Memory B cell (primary cell): ENCODE measurements at regions not wholly inside any gene's neighbourhood (a gene's known extent, or its start where the extent isn't known, plus 50 kb on each side); places are given as distances from the start of the nearest gene placed in this dataset.

ENCODE experiments used
- ATAC-seq: fragments of 150-1000 bp; cut with Tn5 transposase; 2 replicates; pipeline ENCODE4 v1.10.0; 2021; ENCODE audit warnings: low read depth, mild to moderate bottlenecking, moderate library complexity
- DNase-seq, 2 donors: peaks; one replicate each; pipeline ENCODE4 v3.0.0; 2022; ENCODE audit warnings: low spot score in 2 of 2
- H3K27ac Mint-ChIP-seq: one replicate; pipeline ENCODE4 v1.8.0; 2022; ENCODE audit warnings: mild to moderate bottlenecking, moderate library complexity, mixed read lengths
- H3K27me3 Mint-ChIP-seq: one replicate; pipeline ENCODE4 v1.8.0; 2022; ENCODE audit warnings: mixed read lengths
- H3K36me3 Mint-ChIP-seq: one replicate; pipeline ENCODE4 v1.8.0; 2022; ENCODE audit warnings: mild to moderate bottlenecking, mixed read lengths
- H3K4me1 Mint-ChIP-seq: one replicate; pipeline ENCODE4 v1.8.0; 2022; ENCODE audit warnings: mixed read lengths
- H3K4me3 Mint-ChIP-seq: one replicate; pipeline ENCODE4 v1.8.0; 2022; ENCODE audit warnings: mild to moderate bottlenecking, moderate library complexity, mixed read lengths
- H3K9me3 Mint-ChIP-seq: one replicate; pipeline ENCODE4 v1.8.0; 2022; ENCODE audit warnings: mixed read lengths

- Mint-ChIP-seq H3K4me1 (peaks cover 21% of the 10 kb centered on the region), H3K27me3 (peaks cover 32% of the 10 kb centered on the region), H3K9me3 (no peaks in the 10 kb centered on the region), H3K27ac (no peak overlapping the region), H3K4me3 (no peak overlapping the region), H3K36me3 (no peaks in the 10 kb centered on the region)
- ATAC-seq: no peak
- DNase-seq: no peak
These were observed 369.6 kb upstream of the ID2 start for GRCh38 chr2:8312221-8312620.

DNA sequence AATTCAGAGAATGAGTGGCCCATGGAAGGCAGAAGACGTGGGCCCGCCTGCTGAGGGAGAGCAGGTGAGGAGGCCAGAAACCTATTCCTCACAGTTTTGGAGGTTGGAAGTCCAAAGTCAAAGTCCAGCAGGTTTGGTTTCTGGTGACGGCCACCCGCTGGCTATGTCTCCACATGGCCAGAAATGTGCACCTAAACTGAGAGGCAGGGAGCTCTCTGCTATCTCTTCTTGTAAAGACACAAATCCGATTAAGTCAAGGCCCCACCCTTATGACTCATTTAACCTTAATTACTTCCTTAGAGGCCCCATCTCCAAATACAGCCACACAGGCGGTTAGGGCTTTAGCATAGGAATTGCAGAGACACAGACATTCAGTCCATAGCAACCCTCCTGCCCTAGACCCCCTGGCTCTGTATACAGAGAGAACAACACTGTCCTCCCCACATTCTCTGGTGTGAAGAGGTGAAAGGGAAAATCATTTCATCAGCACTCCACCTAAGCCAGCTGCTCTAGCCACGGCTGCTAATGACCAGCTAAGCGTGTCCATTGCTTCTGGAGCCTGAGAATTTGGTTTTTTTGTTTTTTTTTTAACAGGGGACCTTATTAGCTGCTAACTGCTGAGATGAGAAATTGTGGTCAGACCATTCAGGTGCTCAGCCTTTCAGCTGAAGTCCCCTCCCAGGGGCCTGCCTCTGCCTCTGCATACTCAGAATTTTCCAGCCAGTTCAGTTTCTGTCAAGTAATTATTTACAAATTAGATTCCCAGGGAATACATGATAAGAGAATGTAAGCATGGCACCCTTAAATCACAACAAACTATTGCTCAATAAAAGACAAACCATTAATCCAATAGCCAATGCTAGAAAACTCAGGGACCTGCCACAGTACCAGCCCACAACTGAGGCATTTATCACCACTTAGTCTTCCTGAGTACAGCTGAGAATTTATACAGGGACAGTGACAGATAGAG, 368.7 kb upstream of the ID2 start:
- Mint-ChIP-seq H3K36me3 (no peaks in the 10 kb centered on the region), H3K4me3 (no peak overlapping the region), H3K27me3 (peaks cover 30% of the 10 kb centered on the region), H3K9me3 (no peaks in the 10 kb centered on the region), H3K4me1 (peaks cover 21% of the 10 kb centered on the region), H3K27ac (no peak overlapping the region)
- ATAC-seq (peak; percentile 19), DNase-seq (no peak)

- no peak overlapping the region for H3K27ac Mint-ChIP-seq
- ATAC-seq: no peak
- peaks cover 21% of the 10 kb centered on the region for H3K4me1 Mint-ChIP-seq
- no peaks in the 10 kb centered on the region for H3K36me3 Mint-ChIP-seq
- no peak overlapping the region for H3K4me3 Mint-ChIP-seq
- H3K27me3 Mint-ChIP-seq: peaks cover 27% of the 10 kb centered on the region
- no peaks in the 10 kb centered on the region for H3K9me3 Mint-ChIP-seq
- no peak for DNase-seq
These were observed 367.8 kb upstream of the ID2 start for GRCh38 chr2:8314063-8314462.

GRCh38 chr2:8315531-8316165, 366.2 kb upstream of the ID2 start:
- peaks cover 20% of the 10 kb centered on the region for H3K4me1 Mint-ChIP-seq
- no peak for ATAC-seq
- no peaks in the 10 kb centered on the region for H3K36me3 Mint-ChIP-seq
- H3K27ac Mint-ChIP-seq: no peak overlapping the region
- no peak for DNase-seq
- H3K27me3 Mint-ChIP-seq: peaks cover 32% of the 10 kb centered on the region
- H3K4me3 Mint-ChIP-seq: no peak overlapping the region
- H3K9me3 Mint-ChIP-seq: no peaks in the 10 kb centered on the region

GRCh38 chr2:8316356-8316755, 365.5 kb upstream of the ID2 start:
- H3K36me3 Mint-ChIP-seq: no peaks in the 10 kb centered on the region
- H3K4me1 Mint-ChIP-seq: peaks cover 14% of the 10 kb centered on the region

DNA sequence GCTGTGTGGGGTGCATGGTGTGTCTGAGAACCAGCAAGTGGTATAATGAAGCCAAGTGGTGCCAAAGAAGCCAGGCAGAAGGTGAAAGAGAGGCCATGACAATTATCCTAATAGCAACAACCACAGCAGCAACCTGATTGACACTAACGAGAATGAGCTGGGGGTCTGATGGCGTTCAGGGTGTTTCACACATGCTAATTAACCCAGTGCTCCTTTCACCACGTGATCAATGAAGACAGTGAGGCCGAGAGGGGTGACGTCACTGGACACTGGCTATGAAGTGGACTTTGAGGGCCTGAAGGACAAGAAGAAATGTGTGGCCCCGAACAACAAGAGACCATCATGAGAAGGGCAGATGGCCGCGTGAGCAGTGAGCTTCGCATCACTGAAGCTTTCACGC, 364.4 kb upstream of the ID2 start:
- no peak overlapping the region for H3K4me3 Mint-ChIP-seq
- no peak overlapping the region for H3K27ac Mint-ChIP-seq
- H3K27me3 Mint-ChIP-seq: peaks cover 21% of the 10 kb centered on the region
- H3K36me3 Mint-ChIP-seq: no peaks in the 10 kb centered on the region
- H3K9me3 Mint-ChIP-seq: no peaks in the 10 kb centered on the region
- DNase-seq: no peak
- ATAC-seq: no peak
- H3K4me1 Mint-ChIP-seq: peaks cover 12% of the 10 kb centered on the region

More at GRCh38 chr2:8316356-8316755, 365.5 kb upstream of the ID2 start:
- Mint-ChIP-seq H3K27ac (no peak overlapping the region), H3K27me3 (peaks cover 29% of the 10 kb centered on the region), H3K4me3 (no peak overlapping the region), H3K9me3 (no peaks in the 10 kb centered on the region)
- ATAC-seq (no peak), DNase-seq (no peak)

DNA sequence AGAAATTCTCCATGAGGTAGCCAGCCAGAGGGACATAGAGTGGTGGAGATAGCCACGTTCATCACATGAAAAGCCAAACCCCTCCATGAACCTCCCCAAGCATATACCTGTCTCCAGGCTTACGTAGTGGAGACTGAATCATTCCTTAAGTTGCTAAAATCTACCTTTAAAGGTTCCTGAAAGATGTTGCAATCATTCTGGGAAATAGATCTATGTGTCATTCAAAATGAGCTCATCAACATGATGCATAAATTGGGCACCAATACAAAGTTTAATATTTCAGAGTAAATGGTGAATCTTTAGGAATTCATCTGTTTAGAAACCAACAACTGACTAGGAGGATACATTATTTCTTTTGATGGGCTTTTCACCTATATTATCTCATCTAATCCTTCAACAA, 362.6 kb upstream of the ID2 start:
- no peak for ATAC-seq
- no peak for DNase-seq
- no peaks in the 10 kb centered on the region for H3K36me3 Mint-ChIP-seq
- H3K27ac Mint-ChIP-seq: no peak overlapping the region
- H3K27me3 Mint-ChIP-seq: peaks cover 15% of the 10 kb centered on the region
- no peaks in the 10 kb centered on the region for H3K4me1 Mint-ChIP-seq
- H3K4me3 Mint-ChIP-seq: no peak overlapping the region
- H3K9me3 Mint-ChIP-seq: no peaks in the 10 kb centered on the region

- DNase-seq (no peak), ATAC-seq (no peak)
- H3K27me3 Mint-ChIP-seq: peaks cover 16% of the 10 kb centered on the region
- no peaks in the 10 kb centered on the region for H3K4me1 Mint-ChIP-seq
- no peak overlapping the region for H3K27ac Mint-ChIP-seq
- no peaks in the 10 kb centered on the region for H3K36me3 Mint-ChIP-seq
- H3K4me3 Mint-ChIP-seq: no peak overlapping the region
- no peaks in the 10 kb centered on the region for H3K9me3 Mint-ChIP-seq
These were observed 361.4 kb upstream of the ID2 start for GRCh38 chr2:8320311-8321066.

GRCh38 chr2:8322634-8323033, 359.2 kb upstream of the ID2 start:
- Mint-ChIP-seq H3K27ac (no peak overlapping the region), H3K36me3 (no peaks in the 10 kb centered on the region), H3K4me3 (no peak overlapping the region), H3K27me3 (peaks cover 10% of the 10 kb centered on the region), H3K9me3 (no peaks in the 10 kb centered on the region), H3K4me1 (no peaks in the 10 kb centered on the region)
- ATAC-seq (no peak), DNase-seq (no peak)

DNA sequence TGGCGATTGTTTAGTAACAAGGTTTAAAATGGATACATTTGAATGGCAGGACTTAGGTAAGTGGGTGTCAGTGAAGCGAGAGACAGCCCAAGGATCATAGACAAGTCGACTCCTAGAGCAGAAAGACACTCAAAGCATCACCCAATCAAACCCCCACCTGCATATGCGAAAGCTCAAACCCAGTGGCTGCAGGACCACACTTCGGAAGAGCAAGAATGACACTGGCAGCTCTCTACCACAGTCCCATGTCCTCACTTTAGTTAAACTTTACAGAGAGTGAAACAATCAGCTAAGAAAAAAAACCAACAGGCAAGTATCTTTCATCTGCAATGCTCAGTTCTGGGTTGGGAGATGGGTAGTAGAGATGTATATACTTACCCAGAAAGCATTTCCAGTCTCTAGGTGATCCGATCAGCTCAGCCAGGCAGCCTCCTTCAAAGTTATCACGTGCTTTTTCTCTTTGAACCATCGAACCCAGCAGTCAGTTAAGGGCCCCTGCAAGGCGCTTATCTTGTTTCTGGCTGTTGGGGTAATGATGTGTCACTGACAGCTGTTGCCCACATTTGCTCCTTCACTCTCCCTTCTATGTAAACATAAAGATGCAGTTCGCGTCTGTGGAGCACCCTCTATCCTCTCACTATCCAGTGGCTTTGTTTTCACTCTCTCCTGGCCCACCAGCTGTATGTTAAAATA, 357.5 kb upstream of the ID2 start:
- DNase-seq (no peak), ATAC-seq (no peak)
- Mint-ChIP-seq H3K4me3 (no peak overlapping the region), H3K36me3 (no peaks in the 10 kb centered on the region), H3K27ac (no peak overlapping the region), H3K9me3 (no peaks in the 10 kb centered on the region), H3K27me3 (peaks cover 12% of the 10 kb centered on the region), H3K4me1 (no peaks in the 10 kb centered on the region)

- H3K27ac Mint-ChIP-seq: no peak overlapping the region
- no peak overlapping the region for H3K4me3 Mint-ChIP-seq
- H3K4me1 Mint-ChIP-seq: no peaks in the 10 kb centered on the region
- H3K9me3 Mint-ChIP-seq: no peaks in the 10 kb centered on the region
- peaks cover 10% of the 10 kb centered on the region for H3K27me3 Mint-ChIP-seq
- H3K36me3 Mint-ChIP-seq: no peaks in the 10 kb centered on the region
- ATAC-seq: no peak
- DNase-seq: no peak
These were observed 357.0 kb upstream of the ID2 start for GRCh38 chr2:8324901-8325300.

DNA sequence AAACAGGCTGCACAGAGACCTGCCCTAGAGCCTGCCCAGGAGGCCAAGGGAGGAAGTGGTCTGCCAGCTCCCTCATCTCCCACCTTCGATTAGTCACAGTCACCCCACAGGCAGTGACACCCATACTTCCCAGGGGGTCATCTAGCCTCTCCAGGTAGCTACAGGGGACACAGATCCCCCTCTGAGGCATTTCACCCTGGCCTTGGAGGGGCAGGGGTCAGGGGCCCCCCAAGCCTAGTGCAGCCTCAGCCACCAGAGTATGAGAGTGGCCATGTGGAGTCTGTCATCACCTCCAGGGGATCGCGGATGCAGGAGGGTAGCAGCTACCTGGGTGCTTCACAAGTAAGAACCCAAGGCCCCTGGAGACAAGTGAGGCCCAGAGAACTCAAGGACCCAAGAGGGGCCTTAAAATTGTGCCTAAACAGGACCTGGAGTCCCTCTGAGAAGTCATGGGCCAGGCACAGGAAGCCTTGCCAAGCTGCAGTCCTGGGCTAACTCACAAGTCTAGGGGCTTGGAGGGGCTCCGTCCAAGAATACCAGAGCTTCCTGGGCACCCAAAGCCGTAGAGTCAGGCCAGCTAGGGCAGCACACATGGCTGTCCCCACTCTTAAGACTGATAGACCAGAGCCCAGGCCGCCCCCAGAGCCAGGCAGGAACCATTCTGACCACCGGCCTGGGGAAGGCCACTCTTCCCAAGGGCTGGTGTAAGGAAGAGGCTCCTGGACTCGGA, 354.3 kb upstream of the ID2 start:
- Mint-ChIP-seq H3K4me1 (no peaks in the 10 kb centered on the region), H3K9me3 (no peaks in the 10 kb centered on the region), H3K36me3 (no peaks in the 10 kb centered on the region), H3K4me3 (no peak overlapping the region), H3K27ac (no peak overlapping the region), H3K27me3 (peaks cover 6% of the 10 kb centered on the region)
- ATAC-seq (no peak), DNase-seq (no peak)

DNA sequence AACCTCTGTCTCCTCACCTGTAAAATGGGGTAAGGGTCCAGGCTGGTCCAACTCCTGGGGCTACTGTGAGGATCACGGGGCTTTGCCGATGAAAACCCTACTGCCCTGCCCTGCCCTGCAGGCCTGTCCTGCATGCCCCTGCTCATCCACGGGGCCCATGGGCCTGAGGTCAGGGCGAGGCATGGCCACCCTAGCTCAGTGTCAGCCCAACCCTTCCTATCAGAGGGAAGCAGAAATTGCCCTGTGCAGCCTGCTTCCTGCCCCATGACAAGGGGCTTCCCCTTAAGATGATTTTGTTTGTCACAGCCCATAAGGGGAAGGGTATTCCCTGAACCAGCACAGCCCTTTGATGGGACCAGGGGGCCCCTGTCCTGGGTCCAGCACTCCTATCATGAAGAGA, 353.6 kb upstream of the ID2 start:
- H3K9me3 Mint-ChIP-seq: no peaks in the 10 kb centered on the region
- ATAC-seq (no peak), DNase-seq (no peak)
- H3K4me3 Mint-ChIP-seq: no peak overlapping the region
- no peak overlapping the region for H3K27ac Mint-ChIP-seq
- no peaks in the 10 kb centered on the region for H3K36me3 Mint-ChIP-seq
- peaks cover 6% of the 10 kb centered on the region for H3K27me3 Mint-ChIP-seq
- H3K4me1 Mint-ChIP-seq: no peaks in the 10 kb centered on the region
